ENCODE measurements at regions not wholly inside any gene's neighbourhood (a gene's known extent, or its start where the extent isn't known, plus 50 kb on each side); places are given as distances from the start of the nearest gene placed in this dataset.

- ATAC-seq (replicated peaks; ENCODE audit: extremely low read depth, poor library complexity, severe bottlenecking) (no peak), DNase-seq (ENCODE audit: low spot score in 2 of 2) (no peak)
- no peak overlapping the region for H3K4me3 Mint-ChIP-seq
- H3K36me3 Mint-ChIP-seq (ENCODE audit: insufficient read depth), result no peaks in the 10 kb centered on the region
- H3K27me3 Mint-ChIP-seq, result no peaks in the 10 kb centered on the region
- no peak overlapping the region for H3K27ac Mint-ChIP-seq (ENCODE audit: low read depth)
- H3K9me3 Mint-ChIP-seq, result no peaks in the 10 kb centered on the region
- no peaks in the 10 kb centered on the region for H3K4me1 Mint-ChIP-seq
Observed at GRCh38 chr2:18483896-18484295, 76.6 kb downstream of the RDH14 start.

DNA sequence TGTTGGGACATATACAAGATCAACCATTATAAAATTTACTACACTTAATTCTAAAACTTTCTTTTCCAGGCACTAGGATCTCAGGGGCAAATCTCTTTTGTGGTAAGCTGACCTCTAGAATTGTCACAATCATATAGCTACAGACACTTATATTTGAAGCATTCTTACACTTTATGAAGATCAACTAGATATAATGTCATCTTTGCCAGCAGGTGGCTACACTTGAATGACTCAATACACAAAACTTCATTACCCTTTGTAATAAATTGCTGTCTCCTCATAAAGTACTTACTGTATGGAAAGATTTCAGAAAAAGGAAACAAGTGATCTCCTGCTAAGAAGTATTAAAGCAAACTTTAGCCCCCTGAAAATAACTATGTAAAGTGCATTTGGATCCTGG is 77.8 kb downstream of the RDH14 start:
- H3K4me3 Mint-ChIP-seq, result no peak overlapping the region
- DNase-seq (ENCODE audit: low spot score in 2 of 2), result no peak
- H3K27me3 Mint-ChIP-seq, result no peaks in the 10 kb centered on the region
- ATAC-seq (replicated peaks; ENCODE audit: extremely low read depth, poor library complexity, severe bottlenecking), result no peak
- H3K4me1 Mint-ChIP-seq, result no peaks in the 10 kb centered on the region
- H3K27ac Mint-ChIP-seq (ENCODE audit: low read depth), result no peak overlapping the region
- no peaks in the 10 kb centered on the region for H3K36me3 Mint-ChIP-seq (ENCODE audit: insufficient read depth)
- H3K9me3 Mint-ChIP-seq, result no peaks in the 10 kb centered on the region

DNA sequence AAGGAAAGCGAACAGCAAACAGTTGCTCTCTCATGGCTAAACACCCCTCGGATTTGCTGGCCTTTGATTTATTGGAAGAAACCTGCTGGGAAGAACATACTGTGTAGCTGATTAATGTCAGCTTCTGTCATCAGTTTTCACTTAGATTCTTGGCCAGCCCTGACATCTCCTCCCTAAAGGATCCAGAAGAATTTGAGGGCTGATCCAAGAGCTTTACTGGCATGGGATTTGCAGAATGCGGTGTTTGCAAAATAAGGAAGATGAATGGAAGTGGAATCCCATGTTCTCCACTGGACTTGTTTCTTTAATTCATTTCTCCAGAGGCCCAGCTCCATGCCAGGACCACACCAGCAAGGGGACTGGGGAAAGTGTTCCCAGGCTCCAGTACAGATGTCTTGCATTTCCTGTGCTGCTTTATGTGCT is 80.5 kb downstream of the RDH14 start:
- H3K4me1 Mint-ChIP-seq, result no peaks in the 10 kb centered on the region

DNA sequence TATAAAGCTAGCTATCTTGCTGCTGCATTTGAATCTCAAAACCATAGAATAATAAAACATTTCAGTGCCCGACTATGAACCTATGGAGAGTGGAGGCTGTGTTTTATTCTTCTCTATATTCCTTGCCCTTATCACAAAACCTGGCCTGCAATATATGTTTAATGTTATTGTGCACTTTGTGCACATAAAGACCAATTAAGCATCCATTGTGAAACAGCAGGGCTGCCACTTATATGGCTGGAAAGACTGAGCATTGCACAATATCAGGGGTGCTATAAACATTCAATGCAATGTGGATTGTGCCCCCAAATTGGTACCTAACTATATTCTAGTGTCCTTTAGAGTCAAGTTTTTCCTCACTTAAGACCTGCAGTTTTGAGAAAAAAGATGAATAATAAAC is 83.2 kb downstream of the RDH14 start:
- Mint-ChIP-seq H3K36me3 (ENCODE audit: insufficient read depth) (no peaks in the 10 kb centered on the region), H3K27ac (ENCODE audit: low read depth) (no peak overlapping the region), H3K4me3 (no peak overlapping the region), H3K27me3 (peaks cover 21% of the 10 kb centered on the region), H3K9me3 (no peaks in the 10 kb centered on the region), H3K4me1 (no peaks in the 10 kb centered on the region)
- ATAC-seq (replicated peaks; ENCODE audit: extremely low read depth, poor library complexity, severe bottlenecking) (no peak), DNase-seq (ENCODE audit: low spot score in 2 of 2) (no peak)

More for the DNA sequence above, 80.5 kb downstream of the RDH14 start:
- no peak overlapping the region for H3K4me3 Mint-ChIP-seq
- H3K27me3 Mint-ChIP-seq, result peaks cover 2% of the 10 kb centered on the region
- no peak for ATAC-seq (replicated peaks; ENCODE audit: extremely low read depth, poor library complexity, severe bottlenecking)
- no peaks in the 10 kb centered on the region for H3K9me3 Mint-ChIP-seq
- no peaks in the 10 kb centered on the region for H3K36me3 Mint-ChIP-seq (ENCODE audit: insufficient read depth)
- no peak overlapping the region for H3K27ac Mint-ChIP-seq (ENCODE audit: low read depth)
- DNase-seq (ENCODE audit: low spot score in 2 of 2), result no peak

DNA sequence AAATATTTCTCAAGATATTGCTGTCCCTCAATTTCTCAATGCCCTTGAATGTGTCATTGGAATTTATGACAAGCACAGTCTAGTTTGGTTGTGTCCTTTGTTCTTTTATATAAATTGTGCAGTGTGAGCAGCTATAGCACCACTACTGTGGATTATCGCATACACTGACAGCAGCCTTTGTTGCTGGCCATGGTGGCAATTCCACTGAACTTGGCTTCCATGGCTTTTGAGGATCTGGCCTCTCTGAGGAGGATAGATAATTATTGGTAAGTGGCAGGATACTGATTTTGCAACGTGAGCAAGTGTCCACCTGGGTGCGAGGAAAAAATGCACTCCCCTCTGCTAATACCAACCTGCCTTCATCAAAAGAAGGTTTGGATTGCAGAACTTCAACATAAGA is 84.0 kb downstream of the RDH14 start:
- no peak overlapping the region for H3K4me3 Mint-ChIP-seq
- ATAC-seq (replicated peaks; ENCODE audit: extremely low read depth, poor library complexity, severe bottlenecking) (no peak), DNase-seq (ENCODE audit: low spot score in 2 of 2) (no peak)
- H3K27ac Mint-ChIP-seq (ENCODE audit: low read depth), result no peak overlapping the region
- no peaks in the 10 kb centered on the region for H3K4me1 Mint-ChIP-seq
- H3K27me3 Mint-ChIP-seq, result peaks cover 21% of the 10 kb centered on the region
- no peaks in the 10 kb centered on the region for H3K9me3 Mint-ChIP-seq
- H3K36me3 Mint-ChIP-seq (ENCODE audit: insufficient read depth), result no peaks in the 10 kb centered on the region

- ATAC-seq (replicated peaks; ENCODE audit: extremely low read depth, poor library complexity, severe bottlenecking) (no peak), DNase-seq (ENCODE audit: low spot score in 2 of 2) (no peak)
- no peaks in the 10 kb centered on the region for H3K36me3 Mint-ChIP-seq (ENCODE audit: insufficient read depth)
Observed at GRCh38 chr2:18475884-18476283, 84.6 kb downstream of the RDH14 start.

DNA sequence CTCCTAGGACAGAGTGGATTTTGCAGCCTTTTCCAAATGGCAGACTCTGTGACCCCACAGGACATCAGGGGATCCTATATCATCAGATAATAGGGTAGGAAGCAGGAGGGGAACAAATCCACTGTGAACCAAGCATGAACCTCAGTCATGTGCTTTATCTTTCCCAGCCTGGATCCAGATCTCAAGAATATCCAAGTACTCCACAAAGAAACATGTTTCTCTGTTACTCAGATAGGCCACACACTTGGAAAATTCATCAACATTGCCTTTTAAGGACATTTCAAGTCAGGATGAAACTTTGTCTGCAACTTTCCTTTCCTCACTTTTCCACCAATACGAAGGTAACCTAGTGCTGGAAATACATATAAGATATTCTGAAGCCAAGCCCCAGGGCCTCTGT is 85.8 kb downstream of the RDH14 start:
- ATAC-seq (replicated peaks; ENCODE audit: extremely low read depth, poor library complexity, severe bottlenecking) (no peak), DNase-seq (ENCODE audit: low spot score in 2 of 2) (no peak)
- H3K27ac Mint-ChIP-seq (ENCODE audit: low read depth), result no peak overlapping the region
- H3K27me3 Mint-ChIP-seq, result peaks cover 31% of the 10 kb centered on the region
- no peaks in the 10 kb centered on the region for H3K9me3 Mint-ChIP-seq
- no peak overlapping the region for H3K4me3 Mint-ChIP-seq
- no peaks in the 10 kb centered on the region for H3K36me3 Mint-ChIP-seq (ENCODE audit: insufficient read depth)
- no peaks in the 10 kb centered on the region for H3K4me1 Mint-ChIP-seq

More at GRCh38 chr2:18475884-18476283, 84.6 kb downstream of the RDH14 start:
- Mint-ChIP-seq H3K27ac (ENCODE audit: low read depth) (no peak overlapping the region), H3K4me1 (no peaks in the 10 kb centered on the region), H3K9me3 (no peaks in the 10 kb centered on the region), H3K4me3 (no peak overlapping the region), H3K27me3 (peaks cover 27% of the 10 kb centered on the region)

DNA sequence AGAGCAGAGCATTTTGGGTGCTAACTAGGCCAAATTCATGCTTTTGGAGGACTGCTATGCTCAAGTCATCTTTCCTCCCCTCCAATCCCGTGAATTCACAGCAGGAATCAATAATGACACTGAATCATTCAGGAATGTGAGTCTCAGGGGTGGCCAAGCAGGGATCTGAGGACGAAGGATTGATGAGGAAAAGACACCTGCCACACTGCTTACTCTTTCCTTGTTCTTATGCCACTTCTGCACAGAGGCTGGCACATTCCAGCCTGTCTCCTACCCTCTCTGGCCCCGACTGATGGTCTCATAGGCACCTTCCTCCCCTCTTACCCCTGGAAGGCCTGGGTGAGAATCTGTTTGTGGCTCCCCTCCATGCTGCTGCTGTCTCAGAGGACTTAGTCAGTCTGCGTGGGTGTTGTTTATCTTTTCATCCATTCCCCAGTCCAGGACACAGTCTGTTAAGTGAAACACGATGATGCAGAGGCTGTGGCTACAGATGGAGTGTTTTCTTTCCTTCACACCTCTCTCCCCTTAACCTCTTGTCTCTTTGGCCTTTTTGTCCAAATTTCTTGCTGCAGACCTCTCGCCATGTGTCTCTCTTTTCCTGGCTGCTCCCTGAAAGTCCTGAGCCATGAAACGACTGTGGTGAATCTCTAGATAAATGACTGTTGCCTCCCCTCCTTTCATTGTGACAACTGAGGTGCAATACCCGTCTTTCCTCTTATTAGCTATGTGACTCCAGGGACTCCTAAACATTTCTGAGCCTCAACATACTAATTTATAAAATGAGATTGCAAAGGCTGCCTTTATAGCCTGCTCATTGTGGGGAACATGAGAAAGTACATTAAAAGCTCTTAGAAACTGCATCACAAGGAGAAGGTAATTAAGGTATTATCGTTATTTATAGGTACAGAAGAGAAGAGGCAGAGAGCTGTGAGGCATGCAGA is 86.9 kb downstream of the RDH14 start:
- H3K4me3 Mint-ChIP-seq, result no peak overlapping the region
- no peaks in the 10 kb centered on the region for H3K36me3 Mint-ChIP-seq (ENCODE audit: insufficient read depth)
- peaks cover 31% of the 10 kb centered on the region for H3K27me3 Mint-ChIP-seq
- DNase-seq (ENCODE audit: low spot score in 2 of 2), result no peak
- H3K27ac Mint-ChIP-seq (ENCODE audit: low read depth), result no peak overlapping the region
- no peaks in the 10 kb centered on the region for H3K4me1 Mint-ChIP-seq
- no peaks in the 10 kb centered on the region for H3K9me3 Mint-ChIP-seq
- ATAC-seq (replicated peaks; ENCODE audit: extremely low read depth, poor library complexity, severe bottlenecking), result no peak

DNA sequence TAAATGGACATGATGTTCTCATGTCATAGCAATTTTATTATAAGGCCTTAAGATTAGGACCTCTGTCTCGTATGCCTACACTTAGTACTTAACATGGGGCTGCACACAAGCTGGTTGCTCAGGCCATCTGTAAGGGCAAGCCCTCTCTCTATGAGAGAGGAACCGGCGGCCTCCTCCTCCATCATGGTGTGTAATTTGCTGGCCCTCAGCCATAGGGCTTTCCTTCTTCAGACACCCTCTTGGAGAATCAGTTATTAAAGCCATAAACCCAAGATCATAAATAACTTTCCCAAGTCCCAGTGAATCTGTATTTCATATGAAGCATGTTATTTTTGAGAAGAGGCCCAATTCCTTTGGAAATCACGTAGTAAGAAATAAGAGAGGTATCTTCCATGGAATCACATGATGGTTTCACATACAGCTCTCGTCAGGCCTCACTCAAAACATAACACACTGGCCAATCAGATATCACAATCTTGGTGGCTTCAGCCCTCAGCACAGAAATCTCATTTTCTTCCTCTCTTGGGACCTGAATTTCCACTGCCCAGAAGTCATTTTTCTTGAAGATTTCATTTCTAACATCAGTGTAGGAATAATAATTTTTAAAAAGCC is 92.6 kb downstream of the RDH14 start:
- H3K36me3 Mint-ChIP-seq (ENCODE audit: insufficient read depth), result no peaks in the 10 kb centered on the region
- no peaks in the 10 kb centered on the region for H3K4me1 Mint-ChIP-seq
- DNase-seq (ENCODE audit: low spot score in 2 of 2) (no peak), ATAC-seq (replicated peaks; ENCODE audit: extremely low read depth, poor library complexity, severe bottlenecking) (no peak)
- peaks cover 35% of the 10 kb centered on the region for H3K27me3 Mint-ChIP-seq
- no peak overlapping the region for H3K27ac Mint-ChIP-seq (ENCODE audit: low read depth)
- no peak overlapping the region for H3K4me3 Mint-ChIP-seq
- no peaks in the 10 kb centered on the region for H3K9me3 Mint-ChIP-seq

DNA sequence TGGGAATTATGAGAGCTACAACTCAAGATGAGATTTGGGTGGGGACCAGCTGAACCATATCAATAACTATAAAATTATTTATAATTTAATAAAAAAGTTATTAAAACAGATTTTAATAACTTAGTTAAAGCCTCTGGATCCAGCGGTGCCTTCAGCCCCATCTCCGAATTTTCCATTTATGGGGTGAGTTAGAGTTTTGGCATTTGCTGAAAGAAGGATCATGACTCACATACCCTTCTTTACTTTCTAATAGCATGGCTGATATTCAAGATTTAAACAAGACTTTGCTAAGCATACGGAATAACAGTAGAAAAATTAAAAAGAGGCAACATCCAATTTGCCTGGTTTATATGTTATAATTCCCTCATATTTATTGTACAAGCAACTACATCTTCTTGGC is 94.5 kb downstream of the RDH14 start:
- H3K36me3 Mint-ChIP-seq (ENCODE audit: insufficient read depth), result peaks cover 1% of the 10 kb centered on the region
- DNase-seq (ENCODE audit: low spot score in 2 of 2), result no peak
- no peaks in the 10 kb centered on the region for H3K9me3 Mint-ChIP-seq
- no peak for ATAC-seq (replicated peaks; ENCODE audit: extremely low read depth, poor library complexity, severe bottlenecking)
- H3K27ac Mint-ChIP-seq (ENCODE audit: low read depth), result no peak overlapping the region
- peaks cover 48% of the 10 kb centered on the region for H3K27me3 Mint-ChIP-seq
- H3K4me3 Mint-ChIP-seq, result no peak overlapping the region
- no peaks in the 10 kb centered on the region for H3K4me1 Mint-ChIP-seq

GRCh38 chr2:18464913-18465312 is 95.5 kb downstream of the RDH14 start:
- Mint-ChIP-seq H3K9me3 (no peaks in the 10 kb centered on the region), H3K27ac (ENCODE audit: low read depth) (no peak overlapping the region), H3K27me3 (peaks cover 52% of the 10 kb centered on the region), H3K4me3 (no peak overlapping the region), H3K36me3 (ENCODE audit: insufficient read depth) (peaks cover 1% of the 10 kb centered on the region), H3K4me1 (no peaks in the 10 kb centered on the region)
- DNase-seq (ENCODE audit: low spot score in 2 of 2) (no peak), ATAC-seq (replicated peaks; ENCODE audit: extremely low read depth, poor library complexity, severe bottlenecking) (no peak)

DNA sequence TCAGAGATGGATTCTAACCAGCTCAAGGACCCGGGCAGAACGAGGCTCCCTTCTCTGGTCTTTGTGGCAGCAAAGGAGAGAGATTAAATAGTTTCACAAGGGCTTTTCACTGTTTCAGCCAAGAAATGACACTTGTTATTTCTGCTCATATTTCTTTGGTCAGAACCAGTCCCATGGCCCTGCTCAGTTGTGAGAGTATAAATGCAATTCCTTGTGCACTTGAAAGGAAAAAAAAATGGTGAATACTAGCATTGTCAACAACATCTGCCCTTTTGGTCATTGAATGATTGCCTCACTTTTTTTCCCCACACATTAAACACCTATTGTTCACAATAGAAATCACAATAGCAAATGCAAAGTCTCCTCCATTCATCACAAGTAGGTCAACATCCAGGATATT is 104.4 kb downstream of the RDH14 start:
- peaks cover 44% of the 10 kb centered on the region for H3K27me3 Mint-ChIP-seq
- no peak overlapping the region for H3K27ac Mint-ChIP-seq (ENCODE audit: low read depth)
- H3K9me3 Mint-ChIP-seq, result no peaks in the 10 kb centered on the region
- no peak overlapping the region for H3K4me3 Mint-ChIP-seq
- no peaks in the 10 kb centered on the region for H3K4me1 Mint-ChIP-seq
- no peak for ATAC-seq (replicated peaks; ENCODE audit: extremely low read depth, poor library complexity, severe bottlenecking)
- peaks cover 2% of the 10 kb centered on the region for H3K36me3 Mint-ChIP-seq (ENCODE audit: insufficient read depth)
- no peak for DNase-seq (ENCODE audit: low spot score in 2 of 2)

GRCh38 chr2:18455236-18455862 is 105.1 kb downstream of the RDH14 start:
- DNase-seq (ENCODE audit: low spot score in 2 of 2) (no peak), ATAC-seq (replicated peaks; ENCODE audit: extremely low read depth, poor library complexity, severe bottlenecking) (no peak)
- Mint-ChIP-seq H3K36me3 (ENCODE audit: insufficient read depth) (peaks cover 2% of the 10 kb centered on the region), H3K27me3 (peaks cover 37% of the 10 kb centered on the region), H3K4me1 (no peaks in the 10 kb centered on the region), H3K9me3 (no peaks in the 10 kb centered on the region), H3K4me3 (no peak overlapping the region), H3K27ac (ENCODE audit: low read depth) (no peak overlapping the region)

Data from central memory CD8-positive, alpha-beta T cell (primary cell).